Myocyte (in vitro differentiated cells): ENCODE measurements at regions not wholly inside any gene's neighbourhood (a gene's known extent, or its start where the extent isn't known, plus 50 kb on each side); places are given as distances from the start of the nearest gene placed in this dataset.
"Not testable (repeated sequence)": the region's sequence is repeated elsewhere in the genome, so short reads cannot be mapped to it uniquely, and the experiment has no call there.

Source experiments
- DNase-seq: peaks from one replicate; pipeline ENCODE4 v3.0.0-alpha.2; 2012; ENCODE audit warnings: low read depth

- peak; percentile 69 for DNase-seq
Observed at GRCh38 chrX:56343219-56343618, 111.1 kb downstream of the KLF8 start.

- DNase-seq = no peak
Observed at GRCh38 chrX:56343664-56344063, 111.5 kb downstream of the KLF8 start.

GRCh38 chrX:56358145-56358544 lies 126.0 kb downstream of the KLF8 start:
- not testable (repeated sequence) for DNase-seq

GRCh38 chrX:56365171-56365570 lies 133.0 kb downstream of the KLF8 start:
- DNase-seq = not testable (repeated sequence)

GRCh38 chrX:56366901-56367300 lies 134.7 kb downstream of the KLF8 start:
- DNase-seq = no peak

DNA sequence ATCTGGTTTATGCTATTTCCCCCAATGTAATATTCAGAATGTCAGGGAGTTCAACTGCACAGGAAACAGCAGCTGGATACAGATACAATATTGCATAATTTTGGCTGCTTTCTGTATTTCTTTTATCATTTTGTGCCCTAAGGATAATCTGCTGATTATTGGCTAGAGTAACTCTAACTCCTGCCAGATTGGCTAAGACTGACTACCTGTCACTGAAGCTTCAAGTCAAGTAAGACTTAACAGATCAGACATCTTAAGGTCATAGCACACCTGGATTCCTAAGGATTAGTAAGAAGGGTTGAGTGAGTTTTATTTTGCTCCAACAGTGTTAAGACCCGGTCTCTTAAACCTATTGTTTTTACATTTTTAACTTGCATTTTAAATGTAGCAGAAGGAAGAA lies 136.8 kb downstream of the KLF8 start:
- no peak for DNase-seq

DNA sequence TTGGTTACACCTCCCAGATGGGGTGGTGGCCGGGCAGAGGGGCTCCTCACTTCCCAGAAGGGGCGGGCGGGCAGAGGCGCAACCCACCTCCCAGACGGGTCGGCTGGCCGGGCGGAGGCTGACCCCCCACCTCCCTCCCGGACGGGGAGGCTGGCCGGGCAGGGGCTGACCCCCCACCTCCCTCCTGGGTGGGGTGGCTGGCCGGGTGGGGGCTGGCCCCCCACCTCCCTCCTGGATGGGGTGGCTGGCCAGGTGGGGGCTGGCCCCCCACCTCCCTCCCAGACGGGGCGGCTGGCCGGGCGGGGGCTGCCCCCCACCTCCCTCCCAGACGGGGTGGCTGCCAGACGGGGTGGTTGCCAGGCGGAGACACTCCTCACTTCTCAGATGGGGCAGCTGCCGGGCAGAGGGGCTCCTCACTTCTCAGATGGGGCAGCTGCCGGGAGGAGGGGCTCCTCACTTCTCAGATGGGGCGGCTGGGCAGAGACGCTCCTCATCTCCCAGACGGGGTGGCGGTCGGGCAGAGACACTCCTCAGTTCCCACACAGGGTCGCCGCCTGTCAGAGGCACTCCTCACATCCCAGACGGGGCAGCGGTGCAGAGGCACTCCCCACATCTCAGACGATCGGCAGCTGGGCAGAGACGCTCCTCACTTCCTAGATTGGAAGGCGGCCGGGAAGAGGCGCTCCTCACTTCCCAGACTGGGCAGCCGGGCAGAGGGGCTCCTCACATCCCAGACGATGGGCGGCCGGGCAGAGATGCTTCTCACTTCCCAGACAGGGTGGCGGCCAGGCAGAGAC lies 148.0 kb downstream of the KLF8 start:
- DNase-seq = not testable (repeated sequence)

- DNase-seq = no peak
Observed at GRCh38 chrX:56382278-56382677, 150.1 kb downstream of the KLF8 start.

DNA sequence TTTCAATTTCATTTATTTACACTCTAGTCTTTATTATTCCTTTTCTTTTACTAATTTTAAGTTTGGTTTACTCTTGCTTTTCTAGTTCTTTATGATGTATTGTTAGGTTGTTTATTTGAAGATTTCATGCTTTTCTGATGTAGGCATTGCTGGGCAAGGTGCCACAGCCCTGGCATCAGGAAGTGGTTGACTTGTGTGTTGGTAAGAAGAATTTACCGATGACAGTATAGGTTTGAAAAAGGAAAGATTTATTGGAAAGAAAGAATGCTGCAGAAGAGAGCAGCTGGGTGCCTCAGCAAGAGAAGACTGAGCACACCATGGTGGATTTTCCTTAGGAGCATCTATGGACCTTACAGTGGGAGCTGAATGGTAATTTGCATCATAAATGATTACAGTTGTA lies 153.2 kb downstream of the KLF8 start:
- no peak for DNase-seq

DNA sequence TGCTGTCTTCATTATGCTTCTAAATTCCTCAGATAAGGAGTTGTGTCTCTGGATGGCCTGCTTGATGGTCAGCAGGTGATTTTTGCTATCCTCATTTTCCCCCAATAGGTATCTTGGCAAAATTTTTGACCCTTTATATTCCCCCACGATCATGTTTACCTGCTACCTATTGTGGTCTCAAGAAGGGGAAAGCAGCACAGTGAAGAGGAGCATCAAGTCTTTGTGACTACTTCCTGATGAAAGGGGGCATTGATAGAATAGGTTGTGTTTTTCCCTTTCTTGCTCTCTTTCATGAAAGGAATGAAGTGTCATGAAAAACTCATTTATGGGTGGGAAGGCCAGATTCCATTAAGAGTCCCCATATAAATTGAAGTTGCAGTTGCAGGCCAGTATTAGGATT lies 153.8 kb downstream of the KLF8 start:
- DNase-seq = no peak

- DNase-seq = no peak
Observed at GRCh38 chrX:56397636-56398035, 165.5 kb downstream of the KLF8 start.

DNA sequence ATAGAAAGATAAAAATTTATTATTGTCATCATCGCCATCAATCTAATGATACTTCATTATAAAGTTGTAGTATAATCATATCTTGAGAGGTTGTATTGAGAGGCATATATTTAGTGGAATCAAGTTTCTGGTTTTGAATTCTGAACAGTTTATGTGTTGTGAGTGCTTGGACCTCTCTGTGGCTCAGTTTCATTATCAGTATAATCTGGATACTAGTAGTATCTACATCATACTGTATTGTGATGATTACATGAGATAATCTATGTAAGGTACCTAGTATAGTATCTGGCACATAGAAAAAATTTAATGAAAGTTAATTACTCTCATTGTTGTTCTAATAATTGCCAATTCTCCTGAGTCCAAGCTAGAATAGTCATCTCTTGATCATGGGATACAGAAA lies 161.2 kb upstream of the UBQLN2 start:
- DNase-seq = no peak

DNA sequence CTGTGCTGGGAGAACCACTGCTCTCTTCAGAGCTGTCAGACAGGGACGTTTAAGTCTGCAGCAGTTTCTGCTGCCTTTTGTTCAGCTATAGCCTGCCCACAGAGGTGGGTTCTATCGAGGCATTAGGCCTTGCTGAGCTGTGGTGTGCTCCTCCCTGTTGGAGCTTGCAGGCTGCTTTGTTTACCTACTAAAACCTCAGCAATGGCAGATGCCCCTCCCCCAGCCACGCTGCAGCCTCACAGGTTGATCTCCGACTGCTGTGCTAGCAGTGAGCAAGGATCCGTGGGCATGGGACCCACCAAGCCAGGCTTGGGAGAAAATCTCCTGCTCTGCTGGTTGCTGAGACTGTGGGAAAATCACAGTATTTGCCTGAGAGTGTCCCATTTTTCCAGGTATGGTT lies 133.8 kb upstream of the UBQLN2 start:
- DNase-seq = no peak

DNA sequence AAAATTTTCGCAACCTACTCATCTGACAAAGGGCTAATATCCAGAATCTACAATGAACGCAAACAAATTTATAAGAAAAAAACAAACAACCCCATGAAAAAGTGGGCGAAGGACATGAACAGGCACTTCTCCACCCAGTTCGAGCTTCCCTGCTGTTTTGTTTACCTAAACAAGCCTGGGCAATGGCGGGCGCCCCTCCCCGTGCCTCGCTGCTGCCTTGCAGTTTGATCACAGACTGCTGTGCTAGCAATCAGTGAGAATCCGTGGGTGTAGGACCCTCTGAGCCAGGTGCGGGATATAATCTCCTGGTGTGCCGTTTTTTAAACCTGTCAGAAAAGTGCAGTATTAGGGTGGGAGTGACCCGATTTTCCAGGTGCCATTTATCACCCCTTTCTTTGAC lies 111.4 kb upstream of the UBQLN2 start:
- not testable (repeated sequence) for DNase-seq

DNA sequence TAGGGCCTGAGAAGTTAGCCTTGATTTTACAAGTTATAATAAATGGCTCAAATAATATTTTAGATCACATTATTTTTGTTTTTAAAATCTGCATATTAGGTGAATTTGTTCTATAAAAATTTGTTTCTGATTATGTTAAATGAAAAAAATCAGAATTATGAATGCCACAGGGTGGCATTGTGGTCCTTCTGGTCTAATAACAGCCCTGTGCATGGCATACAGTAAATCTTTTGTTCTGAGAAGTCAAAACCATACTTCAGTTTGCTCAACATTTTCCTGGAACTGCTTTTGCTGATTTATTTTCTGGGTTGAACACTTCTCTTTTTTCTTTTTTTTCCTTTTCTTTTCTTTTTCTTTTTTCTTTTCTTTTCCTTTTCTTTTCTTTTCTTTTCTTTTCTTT lies 101.0 kb upstream of the UBQLN2 start:
- DNase-seq = no peak

- DNase-seq = no peak
Observed at GRCh38 chrX:56468441-56468840, 95.0 kb upstream of the UBQLN2 start.

- DNase-seq = not testable (repeated sequence)
Observed at GRCh38 chrX:56494923-56495322, 68.5 kb upstream of the UBQLN2 start.

DNA sequence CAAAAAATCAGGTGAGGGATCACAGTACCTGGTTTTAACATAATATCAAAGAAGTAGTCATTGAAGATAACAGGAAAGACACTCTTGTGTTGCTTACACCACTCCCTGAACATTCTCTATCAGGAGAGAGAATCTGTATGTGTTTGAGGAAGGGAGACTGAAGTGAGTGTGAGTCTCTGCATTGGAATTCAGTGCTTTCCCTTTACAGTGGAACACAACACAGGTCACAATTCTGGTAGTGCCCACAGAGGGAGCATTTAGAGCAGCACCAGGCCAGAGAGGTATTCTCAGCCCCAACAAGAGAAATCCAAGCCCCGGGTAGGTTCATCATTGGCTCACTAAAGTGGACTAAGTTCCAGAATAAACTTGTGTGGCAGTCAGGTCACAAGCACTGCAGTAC lies 64.7 kb upstream of the UBQLN2 start:
- no peak for DNase-seq

GRCh38 chrX:56499372-56499771 lies 64.1 kb upstream of the UBQLN2 start:
- DNase-seq = no peak

DNA sequence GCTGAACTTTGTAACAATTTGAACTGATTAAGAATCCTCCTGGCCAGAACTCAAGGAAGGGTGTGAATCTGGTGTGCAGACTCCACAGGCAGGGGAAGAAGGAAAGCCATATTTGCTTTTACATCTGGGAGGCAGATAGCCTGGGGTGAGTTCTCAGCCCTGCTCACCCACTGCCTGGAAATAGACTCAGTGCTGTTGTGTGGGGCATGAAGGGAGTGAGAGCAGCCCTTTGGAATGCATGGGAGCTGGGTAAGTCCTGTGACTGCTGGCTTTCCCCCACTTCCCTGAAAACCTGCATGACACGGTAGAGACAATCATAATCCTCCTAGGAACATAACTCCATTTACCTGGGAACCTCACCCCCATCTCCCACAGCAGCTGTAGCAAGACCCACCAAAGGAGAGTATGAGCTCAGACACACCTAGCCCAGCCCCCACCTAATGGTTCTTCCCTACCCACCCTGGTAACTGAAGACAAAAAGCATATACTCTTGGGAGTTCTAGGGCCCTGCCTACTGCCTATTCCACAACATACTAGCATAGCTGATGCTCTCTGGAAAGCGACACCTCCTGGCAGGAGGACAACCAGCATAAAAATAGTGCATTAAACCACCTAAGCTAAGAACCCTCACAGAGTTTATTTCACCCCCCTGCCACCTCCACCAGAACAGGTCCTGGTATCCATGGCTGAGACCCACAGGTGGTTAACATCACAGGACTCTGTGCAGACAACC lies 59.3 kb upstream of the UBQLN2 start:
- peak; percentile 1 for DNase-seq

DNA sequence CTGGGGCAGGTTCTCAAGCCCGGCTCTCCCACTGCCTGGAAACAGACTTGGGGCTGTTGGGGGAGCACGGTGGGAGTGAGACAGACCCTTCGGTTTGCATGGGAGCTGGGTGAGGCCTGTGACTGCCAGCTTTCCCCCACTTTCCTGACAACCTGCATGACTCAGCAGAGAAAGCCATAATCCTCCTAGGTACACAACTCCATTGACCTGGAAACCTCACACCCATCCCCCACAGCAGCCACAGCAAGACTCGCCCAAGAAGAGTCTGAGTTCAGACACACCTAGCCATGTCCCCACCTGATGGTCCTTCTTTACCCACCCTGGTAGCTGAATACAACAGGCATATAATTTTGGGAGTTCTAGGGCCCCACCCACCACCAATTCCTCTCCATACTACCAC lies 57.6 kb upstream of the UBQLN2 start:
- DNase-seq = no peak
